Cerebellar nuclear complex (tissue), 1 donor: ENCODE measurements at regions not wholly inside any gene's neighbourhood (a gene's known extent, or its start where the extent isn't known, plus 50 kb on each side); places are given as distances from the start of the nearest gene placed in this dataset.

Experiments
- DNase-seq, 2 experiments: peaks; one replicate each; lab custom pipeline; 2025; lab: John Stamatoyannopoulos, UW

- no peak for DNase-seq
Measured at GRCh38 chr4:4599481-4600275, 57.8 kb upstream of the STX18 start.

- no peak for DNase-seq
Measured at GRCh38 chr4:4598851-4599411, 57.1 kb upstream of the STX18 start.

- no peak for DNase-seq
Measured at GRCh38 chr4:4596720-4597119, 54.9 kb upstream of the STX18 start.

- DNase-seq = no peak
Measured at GRCh38 chr4:4595252-4595651, 53.4 kb upstream of the STX18 start.

GRCh38 chr4:4594285-4594920, 52.6 kb upstream of the STX18 start:
- no peak for DNase-seq

- DNase-seq = no peak
Measured at GRCh38 chr4:4593596-4594284, 51.9 kb upstream of the STX18 start.

GRCh38 chr4:4592414-4592813, 50.6 kb upstream of the STX18 start:
- DNase-seq = no peak
